DOHH2 (cell line): ENCODE measurements at regions not wholly inside any gene's neighbourhood (a gene's known extent, or its start where the extent isn't known, plus 50 kb on each side); places are given as distances from the start of the nearest gene placed in this dataset.

Source experiments
- H3F3A ChIP-seq: fragments of 200-600 bp; sonication (generic), shearing (Covaris generic); 2 replicates; pipeline ENCODE4 v1.6.0; 2016; ENCODE audit warnings: antibody characterized with exemption, mild to moderate bottlenecking; ENCODE audit not compliant: control insufficient read depth, insufficient read depth
- H3K27ac ChIP-seq: fragments of 200-600 bp; sonication (generic); 2 replicates; pipeline ENCODE4 v1.5.1; 2014; ENCODE audit warnings: low read depth, mild to moderate bottlenecking, low read length, moderate library complexity
- H3K27me3 ChIP-seq: fragments of 200-600 bp; sonication (generic); 2 replicates; pipeline ENCODE4 v1.6.1; 2014; ENCODE audit warnings: mild to moderate bottlenecking, low read length, mixed read lengths; ENCODE audit not compliant: control insufficient read depth
- H3K36me3 ChIP-seq: fragments of 200-600 bp; sonication (generic); 2 replicates; pipeline ENCODE4 v1.6.1; 2014; ENCODE audit warnings: mild to moderate bottlenecking, low read length, moderate library complexity, mixed read lengths; ENCODE audit not compliant: control insufficient read depth
- H3K4me1 ChIP-seq: fragments of 200-600 bp; sonication (generic); 2 replicates; pipeline ENCODE4 v1.6.1; 2014; ENCODE audit warnings: mild to moderate bottlenecking, low read length, mixed read lengths; ENCODE audit not compliant: control insufficient read depth
- H3K4me2 ChIP-seq: fragments of 200-600 bp; sonication (generic); 2 replicates; pipeline ENCODE4 v1.6.0; 2014; ENCODE audit warnings: mild to moderate bottlenecking, low read length, moderate library complexity
- H3K4me3 ChIP-seq: fragments of 200-600 bp; sonication (generic); 2 replicates; pipeline ENCODE4 v1.5.1; 2014; ENCODE audit warnings: mild to moderate bottlenecking, low read length, mixed read lengths
- H3K79me2 ChIP-seq: fragments of 200-600 bp; sonication (generic); 2 replicates; pipeline ENCODE4 v1.6.1; 2014; ENCODE audit warnings: mild to moderate bottlenecking, low read length, mixed read lengths; ENCODE audit not compliant: control insufficient read depth
- H3K9me2 ChIP-seq: fragments of 200-600 bp; sonication (generic); replicated peaks from 2 replicates; pipeline ENCODE4 v1.6.1; 2014; ENCODE audit warnings: mild to moderate bottlenecking, low read length, mixed read lengths; ENCODE audit not compliant: control insufficient read depth
- H3K9me3 ChIP-seq: fragments of 200-600 bp; sonication (generic); 2 replicates; pipeline ENCODE4 v1.6.1; 2014; ENCODE audit warnings: antibody characterized with exemption, low read length, mixed read lengths; ENCODE audit not compliant: control insufficient read depth, insufficient read depth
- H4K20me1 ChIP-seq: fragments of 200-600 bp; sonication (generic); 2 replicates; pipeline ENCODE4 v1.6.0; 2014; ENCODE audit warnings: low read depth, mild to moderate bottlenecking, antibody characterized with exemption, low read length, moderate library complexity; ENCODE audit not compliant: control insufficient read depth, insufficient read depth
- CTCF ChIP-seq: fragments of 200-600 bp; sonication (generic); IDR thresholded peaks from one replicate; pipeline ENCODE4 v1.5.1; 2014; ENCODE audit warnings: antibody characterized with exemption, mild to moderate bottlenecking, low read depth, low read length; ENCODE audit not compliant: poor library complexity, severe bottlenecking
- EZH2phosphoT487 ChIP-seq: fragments of 200-600 bp; sonication (generic); IDR thresholded peaks from 2 replicates; pipeline ENCODE4 v1.6.1; 2017; ENCODE audit warnings: borderline replicate concordance, mild to moderate bottlenecking, antibody characterized with exemption, low read length, moderate library complexity, mixed read lengths

- H3K4me2 ChIP-seq: no peak overlapping the region
- H3K4me1 ChIP-seq: no peaks in the 10 kb centered on the region
- H3K27me3 ChIP-seq: no peaks in the 10 kb centered on the region
- H3K9me2 ChIP-seq: no peaks in the 10 kb centered on the region
- no peak overlapping the region for H3K4me3 ChIP-seq
- H3K9me3 ChIP-seq: no peaks in the 10 kb centered on the region
- TF ChIP-seq CTCF: no peak
- TF ChIP-seq EZH2phosphoT487: no peak
- no peaks in the 10 kb centered on the region for H4K20me1 ChIP-seq
- no peaks in the 10 kb centered on the region for H3K36me3 ChIP-seq
- no peaks in the 10 kb centered on the region for H3F3A ChIP-seq
- no peak overlapping the region for H3K27ac ChIP-seq
- H3K79me2 ChIP-seq: no peaks in the 10 kb centered on the region
Observed at GRCh38 chr21:21851657-21852056, 853.4 kb downstream of the NCAM2 start.

- no peaks in the 10 kb centered on the region for H3K9me2 ChIP-seq
- H3K4me1 ChIP-seq: no peaks in the 10 kb centered on the region
- H3K79me2 ChIP-seq: no peaks in the 10 kb centered on the region
- no peaks in the 10 kb centered on the region for H3K27me3 ChIP-seq
- H4K20me1 ChIP-seq: no peaks in the 10 kb centered on the region
- no peaks in the 10 kb centered on the region for H3F3A ChIP-seq
- no peak overlapping the region for H3K4me3 ChIP-seq
- H3K9me3 ChIP-seq: no peaks in the 10 kb centered on the region; the same call in 1 of the 2 replicates
- H3K27ac ChIP-seq: no peak overlapping the region
- H3K36me3 ChIP-seq: no peaks in the 10 kb centered on the region
- TF ChIP-seq CTCF: no peak
- no peak overlapping the region for H3K4me2 ChIP-seq
Observed at GRCh38 chr21:21858502-21859334, 860.5 kb downstream of the NCAM2 start.

GRCh38 chr21:21860888-21861287 is 862.7 kb downstream of the NCAM2 start:
- no peak overlapping the region for H3K4me2 ChIP-seq
- no peaks in the 10 kb centered on the region for H4K20me1 ChIP-seq
- H3K9me2 ChIP-seq: no peaks in the 10 kb centered on the region
- no peaks in the 10 kb centered on the region for H3F3A ChIP-seq
- no peaks in the 10 kb centered on the region for H3K36me3 ChIP-seq
- H3K4me1 ChIP-seq: no peaks in the 10 kb centered on the region
- no peaks in the 10 kb centered on the region for H3K27me3 ChIP-seq
- no peak overlapping the region for H3K27ac ChIP-seq
- H3K4me3 ChIP-seq: no peak overlapping the region
- no peaks in the 10 kb centered on the region; the same call in 1 of the 2 replicates for H3K9me3 ChIP-seq
- no peaks in the 10 kb centered on the region for H3K79me2 ChIP-seq
- no peak for TF ChIP-seq EZH2phosphoT487
- no peak for TF ChIP-seq CTCF
